Type B pancreatic cell (in vitro differentiated cells): ENCODE measurements at regions not wholly inside any gene's neighbourhood (a gene's known extent, or its start where the extent isn't known, plus 50 kb on each side); places are given as distances from the start of the nearest gene placed in this dataset.

ENCODE experiments used
- DNase-seq: peaks from one replicate; pipeline ENCODE4 v3.0.0; 2021; ENCODE audit warnings: mixed read lengths; ENCODE audit not compliant: unreplicated experiment; ENCODE audit errors: extremely low spot score
- H3K27ac Mint-ChIP-seq: 2 replicates; pipeline ENCODE4 v1.8.0; 2021; ENCODE audit warnings: mild to moderate bottlenecking, mixed read lengths
- H3K27me3 Mint-ChIP-seq: 2 replicates; pipeline ENCODE4 v1.8.0; 2021; ENCODE audit warnings: mixed read lengths
- H3K36me3 Mint-ChIP-seq: 2 replicates; pipeline ENCODE4 v1.8.0; 2021; ENCODE audit warnings: mixed read lengths
- H3K4me1 Mint-ChIP-seq: one replicate; pipeline ENCODE4 v1.8.0; 2021; ENCODE audit warnings: mixed read lengths; ENCODE audit not compliant: unreplicated experiment
- H3K4me3 Mint-ChIP-seq: 2 replicates; pipeline ENCODE4 v1.8.0; 2021; ENCODE audit warnings: mild to moderate bottlenecking, mixed read lengths
- H3K9me3 Mint-ChIP-seq: 2 replicates; pipeline ENCODE4 v1.8.0; 2021; ENCODE audit warnings: mixed read lengths
- CTCF ChIP-seq: fragments of 200-600 bp; sonication (generic); conservative IDR thresholded peaks from 2 replicates; pipeline ENCODE4 v1.5.0; 2021; ENCODE audit warnings: antibody characterized with exemption, mild to moderate bottlenecking

DNA sequence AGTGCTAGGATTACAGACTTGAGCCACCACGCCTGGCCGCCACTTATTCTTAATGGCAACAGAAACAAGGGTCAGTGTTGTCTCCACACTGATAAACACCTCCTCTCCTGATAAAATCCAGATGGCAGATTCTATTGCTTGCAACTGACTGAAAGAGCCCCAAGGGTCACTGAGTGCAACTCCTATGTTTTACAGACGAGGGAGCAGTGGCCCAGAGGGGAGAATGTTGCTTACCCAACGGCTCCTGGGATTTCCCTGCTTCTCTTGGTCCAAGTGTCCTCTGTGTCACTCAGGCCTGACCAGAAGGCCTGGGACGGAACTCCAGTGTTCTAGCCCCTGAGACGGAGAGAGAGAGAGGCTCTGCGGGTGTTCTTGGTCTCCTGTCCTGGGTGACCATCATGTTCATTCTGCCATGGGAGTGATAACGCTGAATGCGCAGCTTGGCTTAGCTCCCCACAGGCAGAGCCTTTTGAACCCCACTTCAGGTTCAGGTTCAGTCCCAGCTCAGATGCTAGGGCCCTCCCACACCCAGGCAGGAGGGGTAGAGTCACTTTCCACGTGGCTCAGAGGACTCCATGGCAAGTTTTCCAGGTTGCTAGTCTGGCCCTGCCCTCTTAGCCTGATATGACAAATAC, 77.3 kb upstream of the NLRP1 start:
- no peaks in the 10 kb centered on the region for H3K36me3 Mint-ChIP-seq
- H3K27me3 Mint-ChIP-seq, result peaks cover 18% of the 10 kb centered on the region
- no peak overlapping the region for H3K4me3 Mint-ChIP-seq
- H3K4me1 Mint-ChIP-seq, result peaks cover 20% of the 10 kb centered on the region
- TF ChIP-seq CTCF, result peak; percentile 32
- peaks cover 5% of the 10 kb centered on the region for H3K9me3 Mint-ChIP-seq
- DNase-seq, result no peak
- H3K27ac Mint-ChIP-seq, result no peak overlapping the region

DNA sequence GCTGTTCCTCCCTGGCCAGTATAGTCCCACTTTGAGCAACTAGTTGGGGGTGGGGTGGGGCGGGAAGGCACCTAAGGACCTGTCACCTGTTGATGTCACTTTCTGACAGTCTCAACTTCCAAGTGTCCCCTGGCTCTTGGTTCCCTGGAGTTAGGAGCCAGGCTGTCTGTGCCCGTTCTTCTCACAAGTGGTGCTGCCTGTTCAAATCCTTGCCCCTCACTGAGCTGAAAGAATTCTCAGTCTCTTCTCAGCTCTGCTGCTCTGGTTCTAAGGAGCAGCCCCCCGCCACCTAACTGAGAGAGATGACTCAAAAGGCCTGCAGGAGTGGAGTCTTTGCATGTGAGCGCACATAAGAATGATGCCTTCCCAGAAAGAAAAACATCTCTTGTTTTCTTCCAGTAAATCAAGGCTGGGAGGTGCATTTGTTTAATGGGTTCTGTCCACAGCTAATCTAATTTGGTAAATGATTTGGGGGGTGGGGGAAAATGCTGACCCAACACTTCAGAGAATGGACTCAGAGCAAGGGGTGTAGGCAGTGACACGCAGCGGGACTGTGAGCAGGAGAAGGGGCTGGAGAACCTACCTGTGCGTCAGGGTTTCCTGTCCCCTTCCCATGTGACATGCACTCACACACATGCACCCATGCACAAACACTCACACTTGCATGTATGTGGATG, 78.2 kb upstream of the NLRP1 start:
- Mint-ChIP-seq H3K9me3 (peaks cover 5% of the 10 kb centered on the region), H3K27ac (no peak overlapping the region), H3K4me1 (peaks cover 20% of the 10 kb centered on the region), H3K4me3 (no peak overlapping the region), H3K36me3 (no peaks in the 10 kb centered on the region), H3K27me3 (peaks cover 13% of the 10 kb centered on the region)
- no peak for TF ChIP-seq CTCF
- DNase-seq, result no peak

DNA sequence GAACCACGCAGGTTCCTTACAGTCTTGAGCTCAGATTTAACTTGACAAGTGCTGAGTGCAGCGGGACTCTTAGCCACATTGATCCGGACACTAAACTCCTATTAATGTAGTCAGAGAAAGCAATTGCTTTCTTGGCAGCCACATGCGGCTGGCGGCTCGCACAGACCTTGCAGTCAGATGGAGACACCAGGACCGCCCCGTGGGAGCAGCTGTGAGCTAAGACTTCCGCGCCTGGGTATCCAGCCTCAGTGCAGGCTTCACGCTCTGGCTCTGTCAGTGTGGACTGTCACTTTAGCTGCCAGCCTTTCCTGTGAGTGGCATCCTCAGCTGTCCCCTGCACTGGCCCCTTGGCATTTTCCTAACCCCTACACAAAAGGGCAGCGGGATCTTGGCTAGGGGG, 80.9 kb upstream of the NLRP1 start:
- no peak for TF ChIP-seq CTCF
- peaks cover 20% of the 10 kb centered on the region for H3K4me1 Mint-ChIP-seq
- H3K36me3 Mint-ChIP-seq, result no peaks in the 10 kb centered on the region
- DNase-seq, result no peak
- H3K27me3 Mint-ChIP-seq, result peaks cover 32% of the 10 kb centered on the region
- no peak overlapping the region for H3K4me3 Mint-ChIP-seq
- peaks cover 5% of the 10 kb centered on the region for H3K9me3 Mint-ChIP-seq
- H3K27ac Mint-ChIP-seq, result no peak overlapping the region

DNA sequence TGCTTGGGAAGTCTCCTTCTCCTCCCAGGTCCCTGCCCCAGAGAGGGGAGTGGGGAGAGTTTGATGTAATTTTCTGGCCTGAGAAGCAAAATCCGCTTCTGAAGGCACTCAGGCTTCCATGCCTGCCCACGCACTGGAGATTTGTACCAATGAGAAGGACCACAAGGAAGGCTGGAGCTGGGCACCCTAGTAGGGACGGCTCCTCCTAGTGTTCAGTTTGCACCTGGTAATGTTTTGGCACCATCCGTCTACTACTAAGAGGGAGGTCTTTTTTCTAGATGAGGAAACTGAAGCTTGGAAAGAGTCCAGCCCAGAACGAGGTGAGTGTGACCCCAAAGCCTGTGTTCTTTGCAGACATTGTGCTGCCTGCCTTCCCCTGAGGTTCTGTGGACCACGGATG, 83.6 kb upstream of the NLRP1 start:
- DNase-seq, result no peak
- H3K4me3 Mint-ChIP-seq, result no peak overlapping the region

DNA sequence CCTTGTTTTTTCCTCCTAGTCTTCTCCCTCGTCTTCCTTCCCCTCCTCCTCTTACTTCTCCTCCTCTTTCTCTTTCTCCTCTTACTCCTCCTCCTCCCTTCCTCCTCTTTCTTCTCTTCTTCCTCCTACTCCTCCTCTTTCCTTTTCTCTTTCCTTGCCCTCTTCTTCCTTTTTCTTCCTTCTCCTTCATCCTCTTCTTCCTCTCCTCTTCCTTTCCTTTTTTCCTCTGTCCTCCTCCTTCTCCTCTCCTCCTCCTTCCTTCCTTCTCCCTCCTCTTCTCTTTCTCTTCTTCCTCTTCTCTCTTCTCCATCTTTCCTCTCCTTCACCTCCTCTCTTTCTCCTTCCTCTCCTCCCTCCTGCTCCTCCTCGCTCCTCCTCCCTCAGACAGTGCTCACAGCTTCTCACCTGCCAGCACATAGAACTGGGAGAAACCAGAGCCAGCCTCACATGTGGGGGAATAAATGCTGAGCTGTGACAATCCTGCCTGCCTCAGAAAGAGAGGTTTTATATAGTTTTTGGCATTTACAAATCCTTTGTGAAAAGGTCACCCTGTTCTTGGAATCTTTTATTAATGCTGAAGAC, 84.3 kb upstream of the NLRP1 start:
- TF ChIP-seq CTCF, result no peak
- Mint-ChIP-seq H3K4me1 (peaks cover 12% of the 10 kb centered on the region), H3K4me3 (no peak overlapping the region), H3K27me3 (peaks cover 34% of the 10 kb centered on the region), H3K36me3 (no peaks in the 10 kb centered on the region), H3K9me3 (peaks cover under 1% of the 10 kb centered on the region), H3K27ac (no peak overlapping the region)
- no peak for DNase-seq

More for the DNA sequence above, 83.6 kb upstream of the NLRP1 start:
- no peaks in the 10 kb centered on the region for H3K36me3 Mint-ChIP-seq
- H3K27me3 Mint-ChIP-seq, result peaks cover 34% of the 10 kb centered on the region
- TF ChIP-seq CTCF, result peak; percentile 37
- H3K27ac Mint-ChIP-seq, result no peak overlapping the region
- H3K9me3 Mint-ChIP-seq, result peaks cover 5% of the 10 kb centered on the region
- peaks cover 11% of the 10 kb centered on the region for H3K4me1 Mint-ChIP-seq
